ENCODE measurements at regions not wholly inside any gene's neighbourhood (a gene's known extent, or its start where the extent isn't known, plus 50 kb on each side); places are given as distances from the start of the nearest gene placed in this dataset.
"Not testable (repeated sequence)": the region's sequence is repeated elsewhere in the genome, so short reads cannot be mapped to it uniquely, and the experiment has no call there.

GRCh38 chr16:79864032-79864780 lies 263.7 kb upstream of the MAF start:
- DNase-seq (ENCODE audit: low spot score), result no peak

DNA sequence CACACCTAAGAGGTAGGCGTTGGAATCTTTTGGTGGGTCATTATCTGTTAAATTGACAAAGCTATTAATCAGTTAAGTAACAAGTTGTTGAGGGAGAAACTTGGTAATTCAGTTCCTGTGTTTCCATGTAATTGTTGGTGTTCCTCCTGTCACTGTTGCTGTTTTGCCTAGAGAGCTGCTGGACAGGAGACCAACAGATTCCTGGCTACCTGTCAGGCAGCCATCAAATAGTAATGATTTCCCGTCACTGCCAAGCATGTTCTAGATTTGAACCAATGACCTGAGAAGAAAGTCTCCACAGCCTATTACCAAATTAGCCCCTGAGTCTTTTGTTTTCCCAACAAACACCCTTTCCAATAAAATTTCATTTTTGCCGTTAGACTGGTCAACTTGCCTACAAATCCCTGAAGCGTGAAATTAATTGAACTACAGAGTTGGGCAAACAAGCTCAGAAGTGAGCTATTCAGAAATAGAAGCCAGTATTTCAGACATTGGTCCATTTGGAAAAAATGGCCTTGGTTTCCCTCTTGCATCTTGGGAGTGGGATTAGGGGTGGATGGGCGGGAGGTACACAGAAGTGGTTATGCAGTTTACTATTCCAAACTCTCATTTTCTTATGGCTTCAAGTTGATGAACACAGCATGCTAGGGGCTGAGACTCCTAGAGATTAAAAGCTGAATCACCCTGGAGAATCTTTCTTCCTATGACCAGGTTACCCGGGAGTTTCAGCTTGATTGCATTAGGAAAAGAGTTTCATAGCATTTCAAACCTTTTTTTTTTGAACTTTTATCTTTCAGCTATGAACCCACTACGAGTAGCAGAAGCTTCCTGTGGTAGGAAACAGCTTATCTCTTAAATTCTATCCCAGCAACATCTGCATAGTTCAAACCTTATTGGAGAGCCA lies 262.8 kb upstream of the MAF start:
- DNase-seq (ENCODE audit: low spot score), result no peak

DNA sequence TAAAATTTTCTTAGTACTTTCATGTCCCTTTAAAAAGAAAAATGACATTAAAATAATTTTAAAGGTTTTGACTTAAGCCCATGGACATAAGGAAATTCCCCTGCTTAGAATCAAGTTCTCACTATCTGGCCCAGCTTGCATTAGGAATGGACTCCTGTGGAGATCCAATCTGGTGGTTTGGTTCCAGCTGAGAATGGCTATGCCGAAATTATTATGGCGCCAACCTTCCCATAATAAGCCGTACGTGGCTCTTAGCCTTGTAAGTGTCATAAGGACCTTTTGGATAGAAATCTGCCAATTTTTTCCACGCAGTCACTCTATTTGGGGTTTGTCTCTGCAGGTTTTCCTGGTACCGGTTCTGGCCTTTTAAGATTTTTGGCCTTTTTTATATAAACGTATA lies 262.1 kb upstream of the MAF start:
- no peak for DNase-seq (ENCODE audit: low spot score)

- DNase-seq (ENCODE audit: low spot score), result no peak
These were observed 256.0 kb upstream of the MAF start for GRCh38 chr16:79856581-79856980.

- no peak for DNase-seq (ENCODE audit: low spot score)
These were observed 249.8 kb upstream of the MAF start for GRCh38 chr16:79850348-79850747.

DNA sequence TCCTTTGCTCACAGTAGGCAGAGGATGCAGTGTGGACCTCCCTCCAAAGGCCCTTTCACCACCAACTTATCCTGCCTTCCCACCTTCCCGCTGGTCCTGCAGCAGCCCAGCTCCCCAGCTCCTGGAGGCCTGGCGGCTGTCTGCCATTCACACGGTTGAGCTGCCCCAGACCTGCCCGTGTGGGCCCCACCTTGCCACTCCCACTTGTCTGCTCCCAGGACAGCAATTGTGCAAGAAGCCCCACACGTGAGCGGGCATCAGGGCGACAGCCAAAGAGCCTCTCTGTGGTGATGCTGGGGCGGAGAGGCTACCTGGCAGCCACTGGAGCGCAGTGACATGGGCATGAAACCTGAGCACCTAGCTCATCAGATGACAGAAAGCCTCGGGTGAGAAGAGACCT lies 248.6 kb upstream of the MAF start:
- no peak for DNase-seq (ENCODE audit: low spot score)

DNA sequence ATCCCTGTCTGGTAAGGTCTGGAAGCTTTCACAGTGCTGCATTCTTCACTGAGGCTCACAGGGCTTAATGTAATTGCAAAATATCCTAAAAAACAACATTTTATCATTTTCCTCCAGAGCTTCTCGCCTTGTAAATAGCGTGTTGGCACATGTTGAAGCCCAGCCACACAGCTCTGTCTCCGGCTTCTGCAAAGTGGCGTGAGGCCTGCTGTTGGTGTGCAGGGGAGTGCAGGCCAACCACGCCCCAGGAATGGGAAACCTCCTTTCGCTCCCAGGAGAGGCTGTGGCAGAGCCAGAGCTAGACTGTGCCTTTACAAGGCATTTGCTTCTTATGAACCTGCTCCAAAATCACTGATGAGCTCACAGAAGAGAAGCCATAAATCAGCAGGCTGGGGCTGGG lies 248.2 kb upstream of the MAF start:
- DNase-seq (ENCODE audit: low spot score), result no peak

GRCh38 chr16:79847569-79847968 lies 247.0 kb upstream of the MAF start:
- DNase-seq (ENCODE audit: low spot score), result no peak

DNA sequence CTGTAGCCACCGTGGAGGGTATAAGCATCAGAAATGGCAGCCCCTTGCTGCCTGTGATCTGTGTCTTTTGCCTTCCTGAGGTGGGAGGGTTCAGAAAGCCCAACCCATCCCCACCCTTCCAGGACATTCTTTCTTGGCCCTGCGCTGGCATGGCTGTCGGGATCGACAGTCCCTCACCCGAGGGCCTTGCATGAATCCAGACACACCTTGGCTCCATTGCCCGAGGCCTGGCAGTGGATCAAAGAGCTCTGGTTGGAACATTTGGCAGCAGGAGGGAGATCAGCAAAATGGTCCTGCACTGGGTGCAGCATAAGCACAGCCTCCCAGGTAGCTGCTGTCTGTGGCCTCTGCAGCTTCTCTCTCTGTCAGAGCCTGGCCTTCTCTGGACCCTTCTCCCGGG lies 246.6 kb upstream of the MAF start:
- DNase-seq (ENCODE audit: low spot score), result no peak

- no peak for DNase-seq (ENCODE audit: low spot score)
These were observed 245.2 kb upstream of the MAF start for GRCh38 chr16:79845734-79846135.

DNA sequence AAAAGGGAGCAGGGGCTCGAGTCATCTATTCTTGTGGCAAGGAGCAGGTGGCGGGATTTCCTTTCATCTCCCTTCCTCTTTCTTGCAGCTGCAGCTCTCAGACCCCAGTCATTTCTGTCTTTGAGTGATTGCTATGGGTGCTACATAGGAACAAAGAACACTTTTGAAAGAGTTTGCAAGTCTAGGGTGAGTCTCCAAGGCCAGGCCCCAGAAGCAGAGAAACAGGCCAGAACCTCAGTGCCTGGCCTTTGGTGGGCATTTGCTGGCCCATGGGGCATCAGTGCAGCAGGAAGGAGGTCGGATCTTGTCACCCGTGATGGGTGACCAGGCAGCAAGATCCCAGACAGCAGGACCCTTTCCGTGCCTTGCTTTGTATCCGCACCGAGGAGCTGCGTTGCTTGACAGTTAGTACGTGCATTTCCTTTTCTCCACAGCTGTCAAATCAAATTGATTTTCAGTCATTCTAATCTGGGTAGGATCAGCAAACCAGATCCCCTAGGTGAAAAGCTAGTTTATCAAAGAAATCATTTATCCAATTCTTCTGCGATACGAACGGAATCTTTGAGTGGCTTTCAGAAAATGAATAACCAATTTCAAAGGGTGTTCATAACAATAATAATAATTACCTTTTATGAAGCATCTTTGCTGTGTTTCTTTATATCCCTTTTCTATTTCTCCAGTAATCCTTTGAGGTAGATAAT lies 244.6 kb upstream of the MAF start:
- no peak for DNase-seq (ENCODE audit: low spot score)

GRCh38 chr16:79844603-79845002 lies 244.1 kb upstream of the MAF start:
- no peak for DNase-seq (ENCODE audit: low spot score)

DNA sequence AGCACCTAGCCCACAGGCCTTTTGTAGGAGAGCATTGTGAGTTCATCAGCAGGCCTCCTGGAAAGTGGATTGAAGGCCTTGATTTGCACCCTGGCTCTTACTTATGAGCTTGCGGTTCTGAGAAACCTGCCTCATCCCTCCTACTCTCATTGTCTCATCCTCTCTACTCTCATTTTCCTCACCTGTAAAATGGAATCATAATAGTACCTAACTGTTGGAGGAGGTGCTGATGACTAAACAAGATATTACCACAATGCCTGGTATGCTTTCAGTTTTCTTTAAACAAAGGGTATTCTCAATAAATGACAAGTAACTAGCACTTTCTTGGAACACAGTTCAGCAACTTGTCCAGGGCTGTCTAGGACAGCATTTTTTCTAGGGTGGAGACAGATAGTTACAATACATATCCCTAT lies 243.1 kb upstream of the MAF start:
- DNase-seq (ENCODE audit: low spot score), result no peak

DNA sequence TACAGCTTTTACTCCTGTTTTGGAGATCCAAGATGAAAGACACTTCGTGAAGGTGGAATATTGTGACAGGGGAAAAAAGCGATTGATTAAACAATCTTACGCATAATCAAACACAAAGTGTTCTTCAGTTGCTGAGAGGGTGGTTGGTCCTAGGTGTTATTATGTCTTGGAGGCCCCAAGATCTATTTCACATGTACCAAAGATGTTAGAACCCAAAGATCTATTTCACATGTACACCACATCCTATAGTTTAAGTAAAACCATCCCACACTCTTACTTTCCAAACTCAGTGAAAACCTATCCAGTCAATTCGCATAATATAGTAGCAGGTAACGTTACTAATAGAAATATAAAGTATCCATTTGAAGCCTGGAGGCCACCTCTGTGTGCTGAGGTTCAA lies 242.6 kb upstream of the MAF start:
- DNase-seq (ENCODE audit: low spot score), result no peak

DNA sequence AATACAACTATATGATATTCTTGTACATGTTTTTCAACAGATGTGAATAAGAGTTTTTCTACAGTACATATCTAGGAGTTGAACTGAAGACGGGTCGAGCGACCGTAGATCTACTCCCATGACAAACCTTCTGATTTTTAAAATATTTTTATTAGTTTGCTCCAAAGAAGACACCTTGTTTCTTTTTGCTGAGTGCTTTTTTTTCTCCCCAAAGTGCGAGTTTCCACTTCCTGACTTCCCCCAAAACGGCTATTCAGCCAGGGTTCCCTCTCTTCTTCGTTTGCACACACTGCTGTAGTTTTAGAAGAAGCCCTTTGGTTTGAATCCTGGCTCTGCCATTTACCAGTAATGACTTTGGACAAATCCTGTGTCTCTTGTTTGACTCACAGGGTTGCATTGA lies 241.7 kb upstream of the MAF start:
- no peak for DNase-seq (ENCODE audit: low spot score)

GRCh38 chr16:79839466-79840341 lies 239.2 kb upstream of the MAF start:
- DNase-seq (ENCODE audit: low spot score), result no peak

DNA sequence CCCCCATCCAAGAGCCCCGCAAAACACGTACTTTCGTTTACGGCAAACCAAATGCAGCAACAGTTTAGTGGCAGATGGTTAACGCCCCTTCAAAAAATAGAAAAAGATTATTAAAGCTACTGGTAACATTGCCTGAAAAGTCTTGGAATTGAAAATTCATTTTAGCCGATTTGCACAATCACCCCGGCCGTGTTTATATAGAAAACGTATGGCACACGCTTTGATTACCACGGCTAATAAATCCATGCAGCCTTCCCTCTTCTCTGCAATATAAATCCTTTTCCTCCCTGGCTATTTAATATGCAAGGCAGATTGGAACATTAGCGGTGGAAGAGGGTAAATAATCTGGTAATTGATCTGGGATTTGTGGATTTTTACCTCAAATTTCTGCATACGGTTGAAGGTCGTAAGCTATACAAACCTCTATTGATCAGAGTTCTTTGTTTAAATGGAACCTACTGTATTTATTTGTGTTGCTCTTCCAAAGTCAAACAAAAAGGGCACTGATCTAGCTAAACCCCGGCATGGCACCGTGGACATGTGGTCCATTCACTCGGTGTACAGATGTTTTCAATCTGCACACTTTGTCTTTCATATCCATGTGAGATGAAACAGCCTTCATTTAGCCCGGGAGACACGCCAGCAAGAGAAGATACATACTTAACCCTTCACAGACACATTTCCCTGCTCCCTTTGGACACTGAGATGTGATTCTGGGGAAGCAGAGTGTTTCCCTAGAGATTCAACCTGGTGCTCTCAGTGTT lies 238.1 kb upstream of the MAF start:
- no peak for DNase-seq (ENCODE audit: low spot score)

GRCh38 chr16:79836144-79836543 lies 235.6 kb upstream of the MAF start:
- DNase-seq (ENCODE audit: low spot score), result no peak

DNA sequence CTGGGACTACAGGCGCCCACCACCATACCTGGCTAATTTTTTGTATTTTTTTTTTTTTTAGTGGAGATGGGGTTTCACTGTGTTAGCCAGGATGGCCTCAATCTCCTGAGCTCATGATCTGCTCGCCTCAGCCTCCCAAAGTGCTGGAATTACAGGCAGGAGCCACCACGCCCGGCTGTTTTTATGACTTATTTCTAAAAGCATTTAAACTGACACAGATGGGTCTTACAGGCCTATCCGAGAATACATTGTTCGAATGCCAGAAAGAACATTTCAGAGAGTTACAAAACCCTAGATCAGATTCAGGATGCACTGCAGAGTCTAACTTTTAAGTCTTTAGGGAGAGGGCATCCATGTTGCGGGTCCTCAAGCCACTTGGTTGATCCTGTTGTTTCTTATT lies 234.7 kb upstream of the MAF start:
- no peak for DNase-seq (ENCODE audit: low spot score)

DNA sequence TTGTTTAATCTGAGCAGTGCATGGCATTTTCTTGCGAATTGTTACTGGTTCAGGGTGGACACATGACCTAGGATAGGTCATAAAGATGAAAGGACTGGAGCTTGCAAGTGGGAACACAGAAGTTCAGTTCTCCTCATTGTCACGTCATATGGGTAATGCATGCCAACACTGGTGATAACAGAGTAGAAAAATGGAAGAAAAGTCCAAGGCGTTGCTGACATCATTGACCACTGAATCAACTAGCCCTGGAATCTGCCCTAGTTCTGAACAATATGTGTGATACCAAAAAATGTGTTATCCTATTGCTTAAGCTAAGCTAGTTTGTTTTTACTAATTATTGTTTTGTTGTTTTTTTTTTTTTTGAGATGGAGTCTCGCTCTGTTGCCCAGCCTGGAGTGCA lies 234.2 kb upstream of the MAF start:
- DNase-seq (ENCODE audit: low spot score), result no peak

DNA sequence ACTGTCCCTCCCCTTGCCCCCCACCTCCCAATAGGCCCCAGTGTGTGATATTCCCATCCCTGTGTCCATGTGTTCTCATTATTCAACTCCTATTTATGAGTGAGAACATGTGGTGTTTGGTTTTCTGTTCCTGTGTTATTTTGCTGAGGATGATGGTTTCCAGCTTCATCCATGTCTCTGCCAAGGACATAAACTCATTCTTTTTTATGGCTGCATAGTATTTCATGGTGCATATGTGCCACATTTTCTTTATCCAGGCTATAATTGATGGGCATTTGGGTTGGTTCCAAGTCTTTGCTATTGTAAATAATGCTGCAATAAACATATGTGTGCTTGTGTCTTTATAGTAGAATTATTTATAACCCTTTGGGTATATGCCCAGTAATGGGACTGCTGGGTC lies 233.5 kb upstream of the MAF start:
- not testable (repeated sequence) for DNase-seq (ENCODE audit: low spot score)

All from kidney capillary endothelial cell (primary cell).